GM12875 (cell line): ENCODE measurements at regions not wholly inside any gene's neighbourhood (a gene's known extent, or its start where the extent isn't known, plus 50 kb on each side); places are given as distances from the start of the nearest gene placed in this dataset.

Experiments used
- H3K4me3 ChIP-seq: one replicate; pipeline ENCODE4 v1.5.1; 2011; ENCODE audit warnings: low read depth, low read length, control low read depth
- TF ChIP-seq, protein P1 (sequence below): IDR thresholded peaks from 2 replicates; pipeline ENCODE4 v1.5.1; 2011; ENCODE audit warnings: low read depth, mild to moderate bottlenecking, control low read depth, inconsistent platforms, low read length, moderate library complexity, borderline replicate concordance; ENCODE audit not compliant: insufficient read depth

- TF ChIP-seq, protein P1, sequence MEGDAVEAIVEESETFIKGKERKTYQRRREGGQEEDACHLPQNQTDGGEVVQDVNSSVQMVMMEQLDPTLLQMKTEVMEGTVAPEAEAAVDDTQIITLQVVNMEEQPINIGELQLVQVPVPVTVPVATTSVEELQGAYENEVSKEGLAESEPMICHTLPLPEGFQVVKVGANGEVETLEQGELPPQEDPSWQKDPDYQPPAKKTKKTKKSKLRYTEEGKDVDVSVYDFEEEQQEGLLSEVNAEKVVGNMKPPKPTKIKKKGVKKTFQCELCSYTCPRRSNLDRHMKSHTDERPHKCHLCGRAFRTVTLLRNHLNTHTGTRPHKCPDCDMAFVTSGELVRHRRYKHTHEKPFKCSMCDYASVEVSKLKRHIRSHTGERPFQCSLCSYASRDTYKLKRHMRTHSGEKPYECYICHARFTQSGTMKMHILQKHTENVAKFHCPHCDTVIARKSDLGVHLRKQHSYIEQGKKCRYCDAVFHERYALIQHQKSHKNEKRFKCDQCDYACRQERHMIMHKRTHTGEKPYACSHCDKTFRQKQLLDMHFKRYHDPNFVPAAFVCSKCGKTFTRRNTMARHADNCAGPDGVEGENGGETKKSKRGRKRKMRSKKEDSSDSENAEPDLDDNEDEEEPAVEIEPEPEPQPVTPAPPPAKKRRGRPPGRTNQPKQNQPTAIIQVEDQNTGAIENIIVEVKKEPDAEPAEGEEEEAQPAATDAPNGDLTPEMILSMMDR, result no peak
- H3K4me3 ChIP-seq, result no peak overlapping the region
Observed at GRCh38 chr5:125341436-125341835, 595.0 kb upstream of the ZNF608 start.

DNA sequence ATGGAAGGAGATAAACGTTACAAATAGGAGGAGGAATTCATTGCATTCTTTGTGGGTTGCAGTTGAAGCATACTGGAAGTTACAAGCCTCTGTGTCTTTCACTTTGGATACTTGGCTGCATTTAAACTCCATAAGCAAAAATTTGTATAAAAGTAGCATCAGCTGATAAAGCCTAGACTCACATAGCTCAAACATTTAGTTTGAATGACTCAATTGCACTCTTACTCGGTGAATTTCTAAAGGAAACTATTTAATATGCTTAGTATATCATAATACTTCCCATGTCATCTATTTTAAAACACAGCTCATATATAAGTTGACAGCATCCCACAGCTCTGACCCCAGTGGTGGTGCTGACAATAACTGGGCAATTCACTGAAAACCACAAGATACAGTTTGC is 596.6 kb upstream of the ZNF608 start:
- H3K4me3 ChIP-seq, result no peak overlapping the region
- TF ChIP-seq, protein P1, result no peak

DNA sequence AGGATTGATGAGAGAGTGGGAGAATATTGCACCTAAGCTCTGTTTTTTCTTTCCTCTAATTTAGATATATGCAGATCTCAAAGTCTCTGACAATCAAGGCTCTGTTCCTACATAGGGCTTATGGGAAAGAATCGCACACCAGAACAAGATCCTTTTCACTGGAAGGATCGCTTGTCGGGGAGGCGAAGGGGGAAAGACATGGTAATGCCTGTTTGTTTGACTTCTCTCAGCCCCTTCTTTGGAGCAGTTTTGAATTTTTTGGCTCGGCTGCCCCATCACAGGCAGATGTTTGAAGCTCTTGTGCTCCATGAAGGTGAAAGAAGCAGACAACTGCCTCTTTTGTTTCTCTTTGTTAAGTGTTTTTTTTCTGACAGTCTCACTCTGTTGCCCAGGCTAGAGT is 599.9 kb upstream of the ZNF608 start:
- H3K4me3 ChIP-seq, result no peak overlapping the region
- TF ChIP-seq, protein P1, result no peak

DNA sequence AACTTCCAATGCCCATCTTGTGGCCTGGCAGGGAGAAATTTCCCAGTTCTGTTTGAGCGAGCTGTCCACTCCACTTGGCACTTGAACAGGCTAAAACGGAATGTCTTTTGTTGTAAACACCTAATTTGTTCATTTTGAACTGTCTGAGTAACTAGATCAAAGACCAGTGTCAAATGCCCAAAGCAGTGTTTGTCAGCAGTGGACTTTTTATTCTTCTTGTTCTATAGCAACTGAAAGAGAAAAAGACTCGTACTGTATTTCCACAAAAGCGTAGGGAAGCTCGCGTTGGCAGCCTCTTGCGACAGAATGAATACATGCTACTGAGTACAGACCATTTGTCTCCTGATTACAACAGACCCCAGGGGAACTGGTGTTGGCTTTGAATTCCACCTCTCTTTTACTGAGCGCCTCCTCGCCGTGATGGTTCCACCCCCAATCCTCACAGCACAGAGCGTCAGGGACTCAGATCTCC is 601.8 kb upstream of the ZNF608 start:
- TF ChIP-seq, protein P1, result no peak

GRCh38 chr5:125348936-125349831 is 602.7 kb upstream of the ZNF608 start:
- TF ChIP-seq, protein P1, result no peak
- H3K4me3 ChIP-seq, result no peak overlapping the region

More for the DNA sequence above, 601.8 kb upstream of the ZNF608 start:
- H3K4me3 ChIP-seq, result no peak overlapping the region

DNA sequence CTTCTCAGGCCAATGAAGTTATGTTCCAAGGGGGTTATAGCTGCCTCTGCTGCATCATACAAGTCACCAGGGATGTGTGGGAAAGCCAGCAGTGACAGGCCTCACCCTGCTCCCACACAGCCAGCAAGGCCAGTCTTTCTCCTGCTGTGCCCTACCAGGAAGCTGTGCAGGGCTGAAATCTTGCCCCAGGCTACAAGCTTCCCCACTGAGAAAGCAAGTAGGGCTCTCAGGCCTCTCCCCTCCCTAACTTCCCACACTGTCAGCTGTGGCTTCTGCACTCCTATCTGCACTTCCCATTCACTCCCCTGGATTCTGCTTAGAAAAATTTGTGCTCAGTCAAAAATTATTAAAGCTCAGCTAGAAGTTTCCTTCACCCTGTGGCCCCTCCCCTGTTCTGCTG is 611.2 kb upstream of the ZNF608 start:
- TF ChIP-seq, protein P1, result no peak
- no peak overlapping the region for H3K4me3 ChIP-seq

GRCh38 chr5:125365747-125366146 is 619.3 kb upstream of the ZNF608 start:
- no peak overlapping the region for H3K4me3 ChIP-seq
- TF ChIP-seq, protein P1, result no peak
